HepG2 (cell line): ENCODE measurements at regions not wholly inside any gene's neighbourhood (a gene's known extent, or its start where the extent isn't known, plus 50 kb on each side); places are given as distances from the start of the nearest gene placed in this dataset.

Source experiments
- ATAC-seq: fragments of 200-7000 bp; cut with Tn5 transposase; 3 replicates; pipeline ENCODE4 v1.9.1; 2020; ENCODE audit warnings: mild to moderate bottlenecking, moderate library complexity
- BruUV-seq: library from RNA; stranded (reverse); fragments of 400-500 nt; replicated peaks from 2 replicates; lab custom pipeline; 2021; lab: Mats Ljungman, UMichigan
- CTCF ChIA-PET: fragments of 300-600 bp; formaldehyde crosslinking; extraction: SDS; loops from one replicate; lab custom pipeline; 2021; ENCODE audit warnings: low total read pairs, inconsistent platforms, low intra/inter-chr PET ratio; lab: Yijun Ruan, JAX
- POLR2A ChIA-PET: fragments of 350-600 bp; sonication (Branson Sonifier 250); formaldehyde crosslinking; loops from one replicate; lab custom pipeline; 2020; ENCODE audit warnings: antibody characterized with exemption, inconsistent platforms; lab: Yijun Ruan, JAX
- DNase-seq: peaks from one replicate; pipeline ENCODE4 v3.0.0-alpha.2; 2015; ENCODE audit warnings: low spot score
- FAIRE-seq: peaks from 3 replicates; lab custom pipeline; 2011; peaks lifted over from hg19 to GRCh38; lab: Jason Lieb, UNC
- H2AFZ ChIP-seq: one replicate; pipeline ENCODE4 v1.6.1; 2011; ENCODE audit warnings: low read length, inconsistent platforms
- H3K27ac ChIP-seq: fragments of 300-600 bp; 3 replicates; pipeline ENCODE4 v1.8.0; 2011; ENCODE audit warnings: mixed run types, mild to moderate bottlenecking, mixed read lengths, low read length, inconsistent platforms; ENCODE audit not compliant: insufficient read depth; ENCODE audit errors: extremely low read length
- H3K27me3 ChIP-seq, 2 experiments: fragments of 200-600 bp in 1 of 2; 2 replicates in 1 of 2; 3 replicates in 1 of 2; pipeline versions ENCODE4 v1.6.0 to v1.8.0; 2011; ENCODE audit warnings: low read length in 2 of 2, mild to moderate bottlenecking in 2 of 2, moderate library complexity in 2 of 2, inconsistent platforms in 1 of 2; ENCODE audit not compliant: insufficient read depth in 2 of 2, control insufficient read depth in 1 of 2
- H3K36me3 ChIP-seq, 2 experiments: fragments of 200-600 bp in 1 of 2; replicated peaks in 1 of 2; 2 replicates in 1 of 2; 3 replicates in 1 of 2; pipeline versions ENCODE4 v1.5.1 to v1.8.0; 2011; ENCODE audit warnings: low read length in 2 of 2, inconsistent platforms in 1 of 2; ENCODE audit not compliant: insufficient read depth in 2 of 2, control insufficient read depth in 1 of 2
- H3K4me1 ChIP-seq: 2 replicates; pipeline ENCODE4 v1.5.1; 2012; ENCODE audit warnings: low read length, inconsistent platforms; ENCODE audit not compliant: insufficient read depth
- H3K4me2 ChIP-seq: 2 replicates; pipeline ENCODE4 v1.6.0; 2011; ENCODE audit warnings: low read depth, low read length, inconsistent platforms
- H3K4me3 ChIP-seq, 3 experiments: fragments of 200-600 bp in 1 of 3; sonication (generic), shearing (Covaris generic) in 1 of 3; replicated peaks in 1 of 3; 2 replicates each; pipeline ENCODE4 v1.5.1; 2011 to 2016; ENCODE audit warnings: low read length in 3 of 3, inconsistent platforms in 2 of 3, low read depth in 2 of 3, mild to moderate bottlenecking in 2 of 3, control low read depth in 1 of 3, mixed read lengths in 1 of 3; ENCODE audit not compliant: insufficient read depth in 1 of 3
- H3K79me2 ChIP-seq: one replicate; pipeline ENCODE4 v1.6.1; 2011; ENCODE audit warnings: low read length, inconsistent platforms; ENCODE audit not compliant: insufficient read depth
- H3K9ac ChIP-seq: 2 replicates; pipeline ENCODE4 v1.6.0; 2011; ENCODE audit warnings: mild to moderate bottlenecking, low read depth, low read length, inconsistent platforms; ENCODE audit not compliant: insufficient read depth
- H3K9me3 ChIP-seq: 2 replicates; pipeline ENCODE4 v1.5.1; 2012; ENCODE audit warnings: mild to moderate bottlenecking, low read length
- H4K20me1 ChIP-seq: 2 replicates; pipeline ENCODE4 v1.6.0; 2011; ENCODE audit warnings: inconsistent platforms, mild to moderate bottlenecking, low read length, moderate library complexity; ENCODE audit not compliant: insufficient read depth
- HOXA3 ChIP-seq: sonication (generic); formaldehyde crosslinking; IDR thresholded peaks from 2 replicates; pipeline ENCODE4 v1.5.0; 2020; ENCODE audit warnings: missing genetic modification reagents
- IKZF1 ChIP-seq: fragments of 450-650 bp; IDR thresholded peaks from 2 replicates; pipeline ENCODE4 v1.7.1; 2016
- MAFG ChIP-seq: sonication (generic); formaldehyde crosslinking; IDR thresholded peaks from 2 replicates; pipeline ENCODE4 v1.5.1; 2020; ENCODE audit warnings: mild to moderate bottlenecking, missing genetic modification reagents
- MYPOP ChIP-seq: sonication (generic); formaldehyde crosslinking; IDR thresholded peaks from 2 replicates; pipeline ENCODE4 v1.8.1; 2023; ENCODE audit warnings: mild to moderate bottlenecking, moderate library complexity, missing genetic modification reagents
- SMARCE1 ChIP-seq: fragments of 450-650 bp; IDR thresholded peaks from 2 replicates; pipeline ENCODE4 v1.6.1; 2017; ENCODE audit warnings: borderline replicate concordance
- SOX13 ChIP-seq, 3 experiments: fragments of 450-650 bp in 1 of 3; sonication (generic) in 1 of 3; formaldehyde crosslinking in 1 of 3; IDR thresholded peaks in 2 of 3; conservative IDR thresholded peaks in 1 of 3; 2 replicates each; pipeline versions ENCODE4 v1.5.0 to v1.6.1; 2016 to 2020; ENCODE audit warnings: antibody characterized with exemption in 1 of 3, mild to moderate bottlenecking in 1 of 3, missing compliant biosample characterization in 1 of 3, missing genetic modification reagents in 1 of 3, moderate library complexity in 1 of 3
- TCF12 ChIP-seq, 2 experiments: fragments of 450-650 bp in 1 of 2; sonication (generic) in 1 of 2; formaldehyde crosslinking in 1 of 2; IDR thresholded peaks; 2 replicates each; pipeline versions ENCODE4 v1.6.1 to v1.8.0; 2017 to 2022; ENCODE audit warnings: antibody characterized with exemption in 1 of 2, mild to moderate bottlenecking in 1 of 2, missing genetic modification reagents in 1 of 2, moderate library complexity in 1 of 2
- ZNF10 ChIP-seq: sonication (generic); formaldehyde crosslinking; IDR thresholded peaks from 2 replicates; pipeline ENCODE4 v1.4.0; 2020; ENCODE audit warnings: mild to moderate bottlenecking, low read depth, missing genetic modification reagents, borderline replicate concordance
- ZNF558 ChIP-seq: sonication (generic); formaldehyde crosslinking; IDR thresholded peaks from 2 replicates; pipeline ENCODE4 v1.9.0; 2022; ENCODE audit warnings: mild to moderate bottlenecking, missing genetic modification reagents, borderline replicate concordance
- ZNF713 ChIP-seq: sonication (generic); formaldehyde crosslinking; IDR thresholded peaks from 2 replicates; pipeline ENCODE4 v1.4.0; 2020; ENCODE audit warnings: mild to moderate bottlenecking, missing genetic modification reagents
- WGBS: methylation state at CpG from one replicate; pipeline ENCODE4 v1.1.6; 2017; ENCODE audit warnings: low lambda C conversion rate; 5-methylcytosine and 5-hydroxymethylcytosine counted together
- in situ Hi-C: cut with HindIII; loops from 2 replicates; pipeline ENCODE4 v1.10.0; 2017; ENCODE audit warnings: low pct_unique_long_range_greater_than_20kb; ENCODE audit not compliant: extremely low pct_ligation_motif_present
- intact Hi-C: fragments of 100-400 bp; cut with micrococcal nuclease; formaldehyde crosslinking; loops from one replicate; pipeline ENCODE4 v1.10.0; 2022; ENCODE audit not compliant: unreplicated experiment
- TF ChIP-seq, protein P1 (sequence below): sonication (generic); formaldehyde crosslinking; IDR thresholded peaks from 2 replicates; pipeline ENCODE4 v1.5.0; 2020; ENCODE audit warnings: missing genetic modification reagents, mild to moderate bottlenecking, borderline replicate concordance

- H3K4me3 ChIP-seq = no peak overlapping the region
- ChIA-PET POLR2A (no interaction called here), CTCF (no interaction called here)
- in situ Hi-C loops = no loop called here
- ATAC-seq (no peak), FAIRE-seq (no peak), DNase-seq (no peak)
- H3K4me2 ChIP-seq = no peak overlapping the region
- H3K4me1 ChIP-seq = no peaks in the 10 kb centered on the region
- intact Hi-C loops = no loop called here
- H4K20me1 ChIP-seq = no peaks in the 10 kb centered on the region
- H2AFZ ChIP-seq = no peak overlapping the region
- no peaks in the 10 kb centered on the region for H3K36me3 ChIP-seq
- H3K9ac ChIP-seq = no peak overlapping the region
- H3K27ac ChIP-seq = no peak overlapping the region
- WGBS = 100% methylated on average over 1 of the region's 6 CpGs
- TF ChIP-seq ZNF558 (CRISPR knock-in tag) (no peak), MYPOP (no peak), SOX13 (IDR thresholded peaks at IDR 0.05) (no peak), SOX13 (CRISPR knock-in tag; conservative IDR thresholded peaks at IDR 0.05 in 1 of 2, IDR thresholded peaks at IDR 0.05 in 1 of 2) (no peak), HOXA3 (CRISPR knock-in tag) (no peak), MAFG (CRISPR knock-in tag) (no peak), IKZF1 (no peak), SMARCE1 (no peak), ZNF10 (no peak), TCF12 (IDR thresholded peaks at IDR 0.05) (no peak), TCF12 (CRISPR knock-in tag; IDR thresholded peaks at IDR 0.05) (no peak), ZNF713 (CRISPR knock-in tag) (no peak)
- TF ChIP-seq, protein P1, sequence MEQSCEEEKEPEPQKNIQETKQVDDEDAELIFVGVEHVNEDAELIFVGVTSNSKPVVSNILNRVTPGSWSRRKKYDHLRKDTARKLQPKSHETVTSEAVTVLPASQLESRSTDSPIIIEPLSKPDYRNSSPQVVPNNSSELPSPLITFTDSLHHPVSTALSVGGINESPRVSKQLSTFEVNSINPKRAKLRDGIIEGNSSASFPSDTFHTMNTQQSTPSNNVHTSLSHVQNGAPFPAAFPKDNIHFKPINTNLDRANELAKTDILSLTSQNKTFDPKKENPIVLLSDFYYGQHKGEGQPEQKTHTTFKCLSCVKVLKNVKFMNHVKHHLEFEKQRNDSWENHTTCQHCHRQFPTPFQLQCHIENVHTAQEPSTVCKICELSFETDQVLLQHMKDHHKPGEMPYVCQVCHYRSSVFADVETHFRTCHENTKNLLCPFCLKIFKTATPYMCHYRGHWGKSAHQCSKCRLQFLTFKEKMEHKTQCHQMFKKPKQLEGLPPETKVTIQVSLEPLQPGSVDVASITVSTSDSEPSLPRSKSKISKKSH = no peak
- H3K9me3 ChIP-seq = no peaks in the 10 kb centered on the region
- H3K79me2 ChIP-seq = no peaks in the 10 kb centered on the region
- peaks cover 0 to 25% of the 10 kb centered on the region in 2 experiments; a peak in 4 of 5 replicates for H3K27me3 ChIP-seq
- no TSS peak for BruUV-seq
Measured at GRCh38 chr18:46393961-46394360, 263.1 kb downstream of the LOXHD1 start.
